IgD-negative memory B cell (primary cell): ENCODE measurements at regions not wholly inside any gene's neighbourhood (a gene's known extent, or its start where the extent isn't known, plus 50 kb on each side); places are given as distances from the start of the nearest gene placed in this dataset.

ENCODE experiments used
- H3K27ac Mint-ChIP-seq, 3 donors: one replicate each; pipeline ENCODE4 v1.8.0; 2020 to 2022; ENCODE audit warnings: mild to moderate bottlenecking in 3 of 3, mixed read lengths in 3 of 3, moderate library complexity in 1 of 3
- H3K27me3 Mint-ChIP-seq: one replicate; pipeline ENCODE4 v1.8.0; 2021; ENCODE audit warnings: mixed read lengths
- H3K36me3 Mint-ChIP-seq: one replicate; pipeline ENCODE4 v1.8.0; 2020; ENCODE audit warnings: mild to moderate bottlenecking, mixed read lengths
- H3K4me1 Mint-ChIP-seq, 3 donors: one replicate each; pipeline ENCODE4 v1.8.0; 2020 to 2022; ENCODE audit warnings: mixed read lengths in 3 of 3, mild to moderate bottlenecking in 1 of 3
- H3K4me3 Mint-ChIP-seq, 4 donors: one replicate each; pipeline ENCODE4 v1.8.0; 2020 to 2022; ENCODE audit warnings: mild to moderate bottlenecking in 4 of 4, mixed read lengths in 4 of 4, moderate library complexity in 3 of 4
- H3K9me3 Mint-ChIP-seq, 3 donors: one replicate each; pipeline ENCODE4 v1.8.0; 2020 to 2021; ENCODE audit warnings: mixed read lengths in 3 of 3, mild to moderate bottlenecking in 1 of 3

- Mint-ChIP-seq H3K4me1 (peaks cover 0 to 4% (median 4%) of the 10 kb centered on the region in 3 donors), H3K9me3 (peaks cover 0 to 2% (median 0%) of the 10 kb centered on the region in 3 donors), H3K27ac (no peak overlapping the region), H3K27me3 (no peaks in the 10 kb centered on the region), H3K4me3 (no peak overlapping the region), H3K36me3 (no peaks in the 10 kb centered on the region)
These were observed 218.1 kb upstream of the SATB1 start for GRCh38 chr3:18643281-18643680.

GRCh38 chr3:18641916-18642315 lies 216.8 kb upstream of the SATB1 start:
- peaks cover 0 to 4% (median 4%) of the 10 kb centered on the region in 3 donors for H3K4me1 Mint-ChIP-seq
- H3K4me3 Mint-ChIP-seq = no peak overlapping the region
- no peaks in the 10 kb centered on the region for H3K36me3 Mint-ChIP-seq
- H3K9me3 Mint-ChIP-seq = peaks cover 0 to 5% (median 0%) of the 10 kb centered on the region in 3 donors
- no peak overlapping the region for H3K27ac Mint-ChIP-seq
- H3K27me3 Mint-ChIP-seq = no peaks in the 10 kb centered on the region

- peaks cover 0 to 3% (median 0%) of the 10 kb centered on the region in 3 donors for H3K4me1 Mint-ChIP-seq
- H3K27ac Mint-ChIP-seq = no peak overlapping the region
- peaks cover 5% of the 10 kb centered on the region for H3K27me3 Mint-ChIP-seq
- H3K9me3 Mint-ChIP-seq = peaks cover 0 to 4% (median 0%) of the 10 kb centered on the region in 3 donors
- no peaks in the 10 kb centered on the region for H3K36me3 Mint-ChIP-seq
- no peak overlapping the region for H3K4me3 Mint-ChIP-seq
These were observed 210.1 kb upstream of the SATB1 start for GRCh38 chr3:18635215-18635614.

- Mint-ChIP-seq H3K4me1 (peaks cover 0 to 3% (median 0%) of the 10 kb centered on the region in 3 donors), H3K27ac (no peak overlapping the region), H3K4me3 (no peak overlapping the region), H3K36me3 (no peaks in the 10 kb centered on the region), H3K27me3 (peaks cover 5% of the 10 kb centered on the region), H3K9me3 (peaks cover 0 to 4% (median 0%) of the 10 kb centered on the region in 3 donors)
These were observed 209.3 kb upstream of the SATB1 start for GRCh38 chr3:18634461-18634860.

GRCh38 chr3:18633002-18633401 lies 207.9 kb upstream of the SATB1 start:
- H3K4me1 Mint-ChIP-seq = peaks cover 0 to 3% (median 0%) of the 10 kb centered on the region in 3 donors
- H3K36me3 Mint-ChIP-seq = no peaks in the 10 kb centered on the region
- H3K27ac Mint-ChIP-seq = no peak overlapping the region
- H3K9me3 Mint-ChIP-seq = peaks cover 0 to 4% (median 0%) of the 10 kb centered on the region in 3 donors
- H3K27me3 Mint-ChIP-seq = peaks cover 8% of the 10 kb centered on the region
- no peak overlapping the region for H3K4me3 Mint-ChIP-seq

- no peaks in the 10 kb centered on the region for H3K9me3 Mint-ChIP-seq
- no peak overlapping the region for H3K4me3 Mint-ChIP-seq
- peaks cover 8% of the 10 kb centered on the region for H3K27me3 Mint-ChIP-seq
- no peaks in the 10 kb centered on the region for H3K36me3 Mint-ChIP-seq
- H3K27ac Mint-ChIP-seq = no peak overlapping the region
- H3K4me1 Mint-ChIP-seq = peaks cover 0 to 3% (median 0%) of the 10 kb centered on the region in 3 donors
These were observed 205.2 kb upstream of the SATB1 start for GRCh38 chr3:18630295-18630694.

- peaks cover 0 to 2% (median 0%) of the 10 kb centered on the region in 3 donors for H3K9me3 Mint-ChIP-seq
- no peaks in the 10 kb centered on the region for H3K36me3 Mint-ChIP-seq
- peaks cover 3% of the 10 kb centered on the region for H3K27me3 Mint-ChIP-seq
- H3K4me1 Mint-ChIP-seq = no peaks in the 10 kb centered on the region
- H3K27ac Mint-ChIP-seq = no peak overlapping the region
- no peak overlapping the region for H3K4me3 Mint-ChIP-seq
These were observed 199.9 kb upstream of the SATB1 start for GRCh38 chr3:18625085-18625484.

GRCh38 chr3:18623220-18623619 lies 198.1 kb upstream of the SATB1 start:
- no peak overlapping the region for H3K4me3 Mint-ChIP-seq
- H3K4me1 Mint-ChIP-seq = no peaks in the 10 kb centered on the region
- H3K9me3 Mint-ChIP-seq = peaks cover 0 to 2% (median 0%) of the 10 kb centered on the region in 3 donors
- no peak overlapping the region for H3K27ac Mint-ChIP-seq
- H3K27me3 Mint-ChIP-seq = peaks cover 1% of the 10 kb centered on the region
- no peaks in the 10 kb centered on the region for H3K36me3 Mint-ChIP-seq

- H3K27me3 Mint-ChIP-seq = no peaks in the 10 kb centered on the region
- no peak overlapping the region for H3K27ac Mint-ChIP-seq
- H3K4me3 Mint-ChIP-seq = no peak overlapping the region
- peaks cover 0 to 2% (median 0%) of the 10 kb centered on the region in 3 donors for H3K4me1 Mint-ChIP-seq
- H3K9me3 Mint-ChIP-seq = peaks cover 0 to 2% (median 0%) of the 10 kb centered on the region in 3 donors
- H3K36me3 Mint-ChIP-seq = no peaks in the 10 kb centered on the region
These were observed 193.6 kb upstream of the SATB1 start for GRCh38 chr3:18618723-18619122.

- H3K27ac Mint-ChIP-seq = no peak overlapping the region
- H3K27me3 Mint-ChIP-seq = no peaks in the 10 kb centered on the region
- no peak overlapping the region for H3K4me3 Mint-ChIP-seq
- H3K4me1 Mint-ChIP-seq = peaks cover 0 to 2% (median 0%) of the 10 kb centered on the region in 3 donors
- peaks cover 2% of the 10 kb centered on the region for H3K36me3 Mint-ChIP-seq
- H3K9me3 Mint-ChIP-seq = peaks cover 0 to 7% (median 0%) of the 10 kb centered on the region in 3 donors
These were observed 186.9 kb upstream of the SATB1 start for GRCh38 chr3:18611991-18612390.

- H3K27me3 Mint-ChIP-seq = no peaks in the 10 kb centered on the region
- peaks cover 0 to 2% (median 0%) of the 10 kb centered on the region in 3 donors for H3K4me1 Mint-ChIP-seq
- H3K4me3 Mint-ChIP-seq = no peak overlapping the region
- H3K36me3 Mint-ChIP-seq = peaks cover 2% of the 10 kb centered on the region
- peaks cover 0 to 7% (median 0%) of the 10 kb centered on the region in 3 donors for H3K9me3 Mint-ChIP-seq
- H3K27ac Mint-ChIP-seq = no peak overlapping the region
These were observed 184.0 kb upstream of the SATB1 start for GRCh38 chr3:18609187-18609586.

- Mint-ChIP-seq H3K27me3 (peaks cover 2% of the 10 kb centered on the region), H3K36me3 (peaks cover 6% of the 10 kb centered on the region), H3K9me3 (peaks cover 3 to 6% (median 5%) of the 10 kb centered on the region in 3 donors), H3K4me3 (no peak overlapping the region), H3K27ac (no peak overlapping the region), H3K4me1 (peaks cover 0 to 2% (median 0%) of the 10 kb centered on the region in 3 donors)
These were observed 172.8 kb upstream of the SATB1 start for GRCh38 chr3:18597919-18598318.

- Mint-ChIP-seq H3K9me3 (peaks cover 0 to 2% (median under 1%) of the 10 kb centered on the region in 3 donors), H3K4me3 (no peak overlapping the region), H3K27me3 (peaks cover 8% of the 10 kb centered on the region), H3K4me1 (no peaks in the 10 kb centered on the region), H3K36me3 (no peaks in the 10 kb centered on the region), H3K27ac (no peak overlapping the region)
These were observed 168.1 kb upstream of the SATB1 start for GRCh38 chr3:18593231-18593630.

GRCh38 chr3:18591120-18591519 lies 166.0 kb upstream of the SATB1 start:
- H3K27ac Mint-ChIP-seq = no peak overlapping the region
- H3K4me1 Mint-ChIP-seq = no peaks in the 10 kb centered on the region
- no peak overlapping the region for H3K4me3 Mint-ChIP-seq
- H3K36me3 Mint-ChIP-seq = no peaks in the 10 kb centered on the region
- no peaks in the 10 kb centered on the region for H3K9me3 Mint-ChIP-seq
- peaks cover 8% of the 10 kb centered on the region for H3K27me3 Mint-ChIP-seq

GRCh38 chr3:18586076-18586475 lies 160.9 kb upstream of the SATB1 start:
- Mint-ChIP-seq H3K4me1 (no peaks in the 10 kb centered on the region), H3K9me3 (peaks cover 5 to 6% (median 6%) of the 10 kb centered on the region in 3 donors), H3K4me3 (no peak overlapping the region), H3K27me3 (peaks cover 3% of the 10 kb centered on the region), H3K36me3 (no peaks in the 10 kb centered on the region), H3K27ac (no peak overlapping the region)
